ENCODE measurements at regions not wholly inside any gene's neighbourhood (a gene's known extent, or its start where the extent isn't known, plus 50 kb on each side); places are given as distances from the start of the nearest gene placed in this dataset.
"Not testable (repeated sequence)": the region's sequence is repeated elsewhere in the genome, so short reads cannot be mapped to it uniquely, and the experiment has no call there.

- DNase-seq (ENCODE audit: low spot score) = no peak
- no peak for TF ChIP-seq CTCF (IDR thresholded peaks at IDR 0.05; ENCODE audit: extremely low read depth, insufficient read depth, missing control alignments)
- in situ Hi-C loops (cut with MboI; ENCODE audit: low pct_unique_long_range_greater_than_20kb, low sequenced_read_pairs, unreplicated experiment) = no loop called here
Observed at GRCh38 chr2:144920755-144921530, 401.0 kb upstream of the ZEB2 start.

GRCh38 chr2:144914622-144915318 lies 394.9 kb upstream of the ZEB2 start:
- in situ Hi-C loops (cut with MboI; ENCODE audit: low pct_unique_long_range_greater_than_20kb, low sequenced_read_pairs, unreplicated experiment) = no loop called here
- no peak for DNase-seq (ENCODE audit: low spot score)
- no peak for TF ChIP-seq CTCF (IDR thresholded peaks at IDR 0.05; ENCODE audit: extremely low read depth, insufficient read depth, missing control alignments)

GRCh38 chr2:144914113-144914512 lies 394.2 kb upstream of the ZEB2 start:
- TF ChIP-seq CTCF (IDR thresholded peaks at IDR 0.05; ENCODE audit: extremely low read depth, insufficient read depth, missing control alignments) = no peak
- no peak for DNase-seq (ENCODE audit: low spot score)
- in situ Hi-C loops (cut with MboI; ENCODE audit: low pct_unique_long_range_greater_than_20kb, low sequenced_read_pairs, unreplicated experiment) = no loop called here

- no peak for TF ChIP-seq CTCF (IDR thresholded peaks at IDR 0.05; ENCODE audit: extremely low read depth, insufficient read depth, missing control alignments)
- in situ Hi-C loops (cut with MboI; ENCODE audit: low pct_unique_long_range_greater_than_20kb, low sequenced_read_pairs, unreplicated experiment) = no loop called here
- DNase-seq (ENCODE audit: low spot score) = no peak
Observed at GRCh38 chr2:144912206-144912605, 392.3 kb upstream of the ZEB2 start.

- in situ Hi-C loops (cut with MboI; ENCODE audit: low pct_unique_long_range_greater_than_20kb, low sequenced_read_pairs, unreplicated experiment) = no loop called here
- DNase-seq (ENCODE audit: low spot score) = no peak
- TF ChIP-seq CTCF (IDR thresholded peaks at IDR 0.05; ENCODE audit: extremely low read depth, insufficient read depth, missing control alignments) = no peak
Observed at GRCh38 chr2:144905956-144906355, 386.0 kb upstream of the ZEB2 start.

- in situ Hi-C loops (cut with MboI; ENCODE audit: low pct_unique_long_range_greater_than_20kb, low sequenced_read_pairs, unreplicated experiment) = no loop called here
- DNase-seq (ENCODE audit: low spot score) = no peak
- TF ChIP-seq CTCF (IDR thresholded peaks at IDR 0.05; ENCODE audit: extremely low read depth, insufficient read depth, missing control alignments) = no peak
Observed at GRCh38 chr2:144904612-144905011, 384.7 kb upstream of the ZEB2 start.

GRCh38 chr2:144903045-144903444 lies 383.1 kb upstream of the ZEB2 start:
- in situ Hi-C loops (cut with MboI; ENCODE audit: low pct_unique_long_range_greater_than_20kb, low sequenced_read_pairs, unreplicated experiment); DNase-seq (ENCODE audit: low spot score): not testable (repeated sequence)

GRCh38 chr2:144901386-144901785 lies 381.5 kb upstream of the ZEB2 start:
- DNase-seq (ENCODE audit: low spot score); in situ Hi-C loops (cut with MboI; ENCODE audit: low pct_unique_long_range_greater_than_20kb, low sequenced_read_pairs, unreplicated experiment): not testable (repeated sequence)

Measured in GM13977 (cell line).